ENCODE measurements at regions not wholly inside any gene's neighbourhood (a gene's known extent, or its start where the extent isn't known, plus 50 kb on each side); places are given as distances from the start of the nearest gene placed in this dataset.
A peak's percentile ranks its signal among the peaks of the same experiment; 100 is the strongest.
"Not testable (repeated sequence)": the region's sequence is repeated elsewhere in the genome, so short reads cannot be mapped to it uniquely, and the experiment has no call there.

GRCh38 chr1:104100115-104100514 is 350.4 kb downstream of the AMY1C start:
- no peak overlapping the region for H3K4me3 ChIP-seq (ENCODE audit: low read depth, low read length)
- no peak for DNase-seq (ENCODE audit: low read depth)
- no peak for TF ChIP-seq CTCF (conservative IDR thresholded peaks at IDR 0.05; ENCODE audit: low read depth, low read length)

- H3K4me3 ChIP-seq (ENCODE audit: low read depth, low read length) = no peak overlapping the region
- no peak for DNase-seq (ENCODE audit: low read depth)
- TF ChIP-seq CTCF (conservative IDR thresholded peaks at IDR 0.05; ENCODE audit: low read depth, low read length) = no peak
Observed at GRCh38 chr1:104105465-104105864, 355.8 kb downstream of the AMY1C start.

- DNase-seq (ENCODE audit: low read depth) = no peak
- TF ChIP-seq CTCF (conservative IDR thresholded peaks at IDR 0.05; ENCODE audit: low read depth, low read length) = no peak
- no peak overlapping the region for H3K4me3 ChIP-seq (ENCODE audit: low read depth, low read length)
Observed at GRCh38 chr1:104120525-104120924, 370.8 kb downstream of the AMY1C start.

GRCh38 chr1:104121271-104121670 is 371.6 kb downstream of the AMY1C start:
- no peak for DNase-seq (ENCODE audit: low read depth)
- TF ChIP-seq CTCF (conservative IDR thresholded peaks at IDR 0.05; ENCODE audit: low read depth, low read length) = no peak
- H3K4me3 ChIP-seq (ENCODE audit: low read depth, low read length) = no peak overlapping the region

- no peak for DNase-seq (ENCODE audit: low read depth)
- no peak overlapping the region for H3K4me3 ChIP-seq (ENCODE audit: low read depth, low read length)
- TF ChIP-seq CTCF (conservative IDR thresholded peaks at IDR 0.05; ENCODE audit: low read depth, low read length) = no peak
Observed at GRCh38 chr1:104125266-104125665, 375.6 kb downstream of the AMY1C start.

- no peak for DNase-seq (ENCODE audit: low read depth)
- no peak overlapping the region for H3K4me3 ChIP-seq (ENCODE audit: low read depth, low read length)
- no peak for TF ChIP-seq CTCF (conservative IDR thresholded peaks at IDR 0.05; ENCODE audit: low read depth, low read length)
Observed at GRCh38 chr1:104125970-104126369, 376.3 kb downstream of the AMY1C start.

GRCh38 chr1:104132382-104132973 is 382.8 kb downstream of the AMY1C start:
- TF ChIP-seq CTCF (conservative IDR thresholded peaks at IDR 0.05; ENCODE audit: low read depth, low read length) = peak; percentile 51
- no peak overlapping the region for H3K4me3 ChIP-seq (ENCODE audit: low read depth, low read length)
- no peak for DNase-seq (ENCODE audit: low read depth)

GRCh38 chr1:104135036-104135435 is 385.3 kb downstream of the AMY1C start:
- DNase-seq (ENCODE audit: low read depth); H3K4me3 ChIP-seq (ENCODE audit: low read depth, low read length): not testable (repeated sequence)
